Uterus (tissue), 2 donors: ENCODE measurements at regions not wholly inside any gene's neighbourhood (a gene's known extent, or its start where the extent isn't known, plus 50 kb on each side); places are given as distances from the start of the nearest gene placed in this dataset.

Source experiments
- CTCF ChIP-seq, 4 experiments: fragments of 200-600 bp in 2 of 4; fragments of 450-650 bp in 2 of 4; sonication (generic) in 2 of 4; IDR thresholded peaks; one replicate each; pipeline ENCODE4 v1.5.1; 2016 to 2019; ENCODE audit warnings: antibody characterized with exemption in 4 of 4, mild to moderate bottlenecking in 2 of 4, moderate library complexity in 1 of 4
- POLR2A ChIP-seq, 2 donors: fragments of 450-650 bp; IDR thresholded peaks; one replicate each; pipeline ENCODE4 v1.6.1; 2016; ENCODE audit warnings: antibody characterized with exemption in 2 of 2, mild to moderate bottlenecking in 1 of 2, moderate library complexity in 1 of 2

- TF ChIP-seq CTCF (IDR thresholded peaks at IDR 0.05) (no peak), POLR2A (IDR thresholded peaks at IDR 0.05) (no peak)
These were observed 1145.4 kb upstream of the TMEM132C start for GRCh38 chr12:127121494-127122084.
